Astrocyte of the spinal cord (primary cell): ENCODE measurements at regions not wholly inside any gene's neighbourhood (a gene's known extent, or its start where the extent isn't known, plus 50 kb on each side); places are given as distances from the start of the nearest gene placed in this dataset.

Experiments
- DNase-seq: peaks from one replicate; pipeline ENCODE4 v3.0.0; 2011; ENCODE audit warnings: low read depth, low spot score
- H3K4me3 ChIP-seq: 2 replicates; pipeline ENCODE4 v1.5.1; 2011; ENCODE audit warnings: low read depth, mild to moderate bottlenecking, low read length, moderate library complexity
- in situ Hi-C: cut with HindIII; loops from 2 replicates; pipeline ENCODE4 v1.10.0; 2017; ENCODE audit warnings: low sequenced_read_pairs
- TF ChIP-seq, protein P1 (sequence below): IDR thresholded peaks from 2 replicates; pipeline ENCODE4 v1.5.1; 2012; ENCODE audit warnings: low read depth, mild to moderate bottlenecking, low read length, inconsistent platforms

DNA sequence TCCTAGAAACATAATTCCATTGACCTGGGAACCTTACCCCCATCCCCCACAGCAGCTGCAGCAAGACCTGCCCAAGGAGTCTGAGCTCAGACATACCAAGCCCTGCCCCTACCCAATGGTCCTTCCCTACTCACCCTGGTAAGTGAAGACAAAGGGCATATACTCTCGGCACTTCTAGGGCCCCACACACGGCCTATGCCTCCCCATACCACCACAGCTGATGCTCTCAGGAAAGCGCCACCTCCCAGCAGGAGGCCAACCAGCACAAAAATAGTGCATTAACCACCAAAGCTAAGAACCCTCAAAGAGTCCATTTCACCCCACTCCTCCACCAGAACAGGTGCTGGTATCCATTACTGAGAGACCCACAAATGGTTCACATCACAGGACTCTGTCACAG, 74.4 kb upstream of the GUCY1A2 start:
- in situ Hi-C loops, result no loop called here
- H3K4me3 ChIP-seq, result no peak overlapping the region
- TF ChIP-seq, protein P1, sequence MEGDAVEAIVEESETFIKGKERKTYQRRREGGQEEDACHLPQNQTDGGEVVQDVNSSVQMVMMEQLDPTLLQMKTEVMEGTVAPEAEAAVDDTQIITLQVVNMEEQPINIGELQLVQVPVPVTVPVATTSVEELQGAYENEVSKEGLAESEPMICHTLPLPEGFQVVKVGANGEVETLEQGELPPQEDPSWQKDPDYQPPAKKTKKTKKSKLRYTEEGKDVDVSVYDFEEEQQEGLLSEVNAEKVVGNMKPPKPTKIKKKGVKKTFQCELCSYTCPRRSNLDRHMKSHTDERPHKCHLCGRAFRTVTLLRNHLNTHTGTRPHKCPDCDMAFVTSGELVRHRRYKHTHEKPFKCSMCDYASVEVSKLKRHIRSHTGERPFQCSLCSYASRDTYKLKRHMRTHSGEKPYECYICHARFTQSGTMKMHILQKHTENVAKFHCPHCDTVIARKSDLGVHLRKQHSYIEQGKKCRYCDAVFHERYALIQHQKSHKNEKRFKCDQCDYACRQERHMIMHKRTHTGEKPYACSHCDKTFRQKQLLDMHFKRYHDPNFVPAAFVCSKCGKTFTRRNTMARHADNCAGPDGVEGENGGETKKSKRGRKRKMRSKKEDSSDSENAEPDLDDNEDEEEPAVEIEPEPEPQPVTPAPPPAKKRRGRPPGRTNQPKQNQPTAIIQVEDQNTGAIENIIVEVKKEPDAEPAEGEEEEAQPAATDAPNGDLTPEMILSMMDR, result no peak
- DNase-seq, result no peak

DNA sequence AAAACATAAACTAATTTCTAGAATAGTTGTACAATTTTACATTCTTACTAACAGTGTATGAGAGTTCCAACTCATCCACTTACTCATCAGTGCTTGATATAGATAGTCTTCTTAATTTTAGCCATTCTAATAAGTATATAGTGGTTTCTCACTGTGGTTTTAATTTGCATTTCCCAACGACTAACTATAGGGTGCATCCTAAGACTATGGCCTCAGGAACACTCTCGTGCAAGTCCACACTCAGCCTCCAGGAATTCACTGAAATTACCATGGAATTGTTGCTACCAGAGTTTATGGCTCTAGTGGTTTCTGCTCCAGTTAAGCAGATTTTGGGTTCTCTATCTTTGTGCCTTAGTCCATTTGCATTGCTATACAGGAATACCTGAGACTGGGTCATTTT, 60.1 kb upstream of the GUCY1A2 start:
- no peak for DNase-seq
- no peak overlapping the region for H3K4me3 ChIP-seq

DNA sequence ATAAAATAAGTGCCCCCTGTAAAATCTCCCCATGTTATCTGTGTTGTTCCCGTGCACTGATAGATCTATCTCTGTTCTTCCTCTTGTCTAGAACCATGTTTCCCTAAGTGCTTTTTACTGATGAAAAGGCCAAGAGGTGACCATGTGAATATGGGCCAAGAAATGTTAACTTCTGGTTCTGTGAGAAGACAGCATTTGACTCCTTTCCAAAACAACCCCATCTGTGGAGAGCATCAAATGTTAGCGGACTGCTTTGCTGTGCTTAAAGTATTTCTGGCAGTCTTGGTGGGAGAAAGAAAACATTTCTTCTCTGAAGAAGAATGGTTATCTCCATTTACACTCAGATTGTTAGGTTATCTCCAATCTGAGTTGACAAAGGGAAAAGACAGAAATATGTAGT, 58.6 kb upstream of the GUCY1A2 start:
- in situ Hi-C loops, result no loop called here
- TF ChIP-seq, protein P1, result no peak
- no peak for DNase-seq
- no peak overlapping the region for H3K4me3 ChIP-seq

More for the DNA sequence above, 60.1 kb upstream of the GUCY1A2 start:
- in situ Hi-C loops, result no loop called here
- TF ChIP-seq, protein P1, result no peak

DNA sequence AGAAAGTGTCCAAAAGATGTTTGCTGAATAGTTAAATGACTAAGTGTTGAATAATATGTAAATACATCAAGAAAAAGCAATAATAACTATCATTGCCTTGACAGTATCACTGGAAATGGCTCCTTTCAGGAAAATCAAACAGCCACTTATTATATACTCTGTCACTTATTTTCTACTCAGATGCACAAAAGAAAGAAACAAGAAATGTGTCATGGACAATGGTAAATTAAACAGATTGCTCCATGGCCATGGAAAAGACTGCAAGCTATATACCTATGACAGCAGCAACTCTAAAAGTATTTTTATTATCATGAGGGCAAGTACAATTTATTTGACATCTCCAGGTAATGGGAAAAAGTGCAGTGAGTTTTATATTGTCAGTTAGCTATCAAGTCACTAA, 52.9 kb upstream of the GUCY1A2 start:
- in situ Hi-C loops, result no loop called here
- H3K4me3 ChIP-seq, result no peak overlapping the region
- DNase-seq, result no peak
- TF ChIP-seq, protein P1, result no peak
